Right ventricle myocardium superior (tissue), 1 donor: ENCODE measurements at regions not wholly inside any gene's neighbourhood (a gene's known extent, or its start where the extent isn't known, plus 50 kb on each side); places are given as distances from the start of the nearest gene placed in this dataset.

Source experiments
- ATAC-seq: fragments of 200-7000 bp; cut with Tn5 transposase; one replicate; pipeline ENCODE4 v1.9.1; 2020; ENCODE audit warnings: mild to moderate bottlenecking; ENCODE audit not compliant: poor library complexity
- DNase-seq: peaks from one replicate; pipeline ENCODE4 v3.0.0-alpha.2; 2020
- intact Hi-C: fragments of 100-400 bp; cut with DNase I; formaldehyde crosslinking; loops from one replicate; pipeline ENCODE4 v1.11.2; 2022
- donor health status: DM: no; HTN: yes; CAD: no; lungs with severe emphysema.

DNA sequence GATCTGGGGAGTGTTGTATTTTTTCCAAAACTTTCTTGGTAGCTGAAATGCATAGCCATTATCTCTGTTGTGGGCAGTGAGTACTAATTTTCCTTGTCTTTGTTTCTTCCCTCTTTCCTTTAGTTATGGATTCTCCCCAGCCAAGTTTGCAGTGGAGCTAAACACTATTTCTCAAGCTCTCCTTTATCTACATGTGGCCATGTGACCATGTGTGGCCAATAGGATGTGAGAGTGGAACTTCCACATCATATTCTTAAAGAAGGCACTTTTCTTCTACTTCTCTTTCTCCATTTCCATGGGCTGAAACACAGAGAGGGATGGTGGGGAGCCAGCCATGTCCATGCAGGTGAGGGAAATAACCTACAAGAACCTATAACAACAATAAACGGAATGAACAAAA, 230.8 kb downstream of the CTH start:
- intact Hi-C loops = no loop called here
- ATAC-seq (no peak), DNase-seq (no peak)

DNA sequence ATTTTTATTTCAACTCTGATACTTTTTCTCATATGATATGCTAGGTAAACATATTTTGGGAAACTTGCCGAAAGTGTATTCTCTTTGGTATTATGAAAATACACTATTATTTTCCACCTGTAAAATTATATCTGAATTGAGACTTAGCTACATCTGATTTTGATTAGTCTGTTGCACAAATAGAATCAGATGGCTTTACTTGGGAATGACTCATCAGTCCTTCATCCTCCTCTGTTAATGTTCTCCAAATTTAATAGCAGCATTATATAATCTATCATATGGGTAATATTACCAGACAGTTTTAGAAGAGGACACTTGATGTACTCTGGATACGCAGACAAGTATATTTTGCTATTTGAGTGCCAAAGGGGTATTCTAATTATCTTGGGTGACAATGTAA, 245.3 kb downstream of the CTH start:
- intact Hi-C loops = no loop called here
- no peak for ATAC-seq
- DNase-seq = no peak

DNA sequence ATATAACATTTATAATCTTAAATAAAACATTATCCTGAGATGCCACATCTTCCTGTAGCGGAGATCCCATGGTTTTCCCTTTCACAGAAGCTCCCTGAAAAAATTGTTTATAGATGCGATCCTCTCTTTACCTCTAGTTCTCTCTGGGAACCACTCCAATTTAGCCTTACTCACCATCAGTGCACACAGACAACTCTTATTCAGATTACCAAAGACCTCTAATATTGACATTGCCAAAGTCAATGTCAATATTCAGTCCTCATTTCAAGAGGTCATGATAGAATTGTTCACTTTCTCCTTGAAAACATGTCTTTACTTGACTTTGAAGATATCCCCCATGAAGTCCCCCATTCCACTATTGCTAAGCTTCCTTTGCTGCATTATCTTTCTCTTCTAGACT, 248.8 kb downstream of the CTH start:
- DNase-seq (no peak), ATAC-seq (no peak)
- intact Hi-C loops = no loop called here

DNA sequence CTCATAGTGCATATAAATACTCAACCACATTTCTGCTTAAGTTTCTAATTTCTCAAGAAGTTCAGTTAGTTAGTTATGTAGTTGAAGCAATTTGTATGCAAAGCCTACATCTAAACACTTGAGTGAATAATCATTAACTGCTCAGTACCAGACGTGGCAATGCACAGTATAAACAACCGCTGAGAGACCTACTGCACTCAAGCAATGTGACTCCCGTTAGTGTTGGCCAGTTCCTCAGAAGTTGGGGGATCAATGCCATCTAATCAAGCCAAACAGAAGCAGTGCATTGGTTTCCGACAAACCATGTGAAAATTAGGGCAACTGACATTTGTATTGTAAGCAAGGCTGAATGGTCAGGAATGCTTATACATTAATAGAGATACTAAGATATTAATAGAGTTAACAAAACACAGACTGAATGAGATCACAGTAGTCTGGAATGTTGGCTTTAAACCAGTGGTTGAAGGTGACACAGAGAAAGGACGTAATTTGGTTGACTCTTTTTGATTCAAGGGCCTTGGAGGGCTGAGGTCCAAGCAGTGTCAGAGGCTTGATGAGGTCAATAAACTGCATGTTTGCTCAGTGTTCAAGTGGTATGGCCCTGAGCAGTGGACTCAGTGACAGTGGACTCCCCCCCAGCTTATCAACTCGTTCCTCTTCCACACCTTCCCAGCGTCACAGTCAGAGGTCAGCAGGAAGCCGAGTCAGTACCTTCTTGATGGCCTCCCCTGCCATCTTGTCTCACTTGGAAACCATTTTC, 255.5 kb downstream of the CTH start:
- ATAC-seq = peak; percentile 34
- no peak for DNase-seq
- intact Hi-C loops = no loop called here

DNA sequence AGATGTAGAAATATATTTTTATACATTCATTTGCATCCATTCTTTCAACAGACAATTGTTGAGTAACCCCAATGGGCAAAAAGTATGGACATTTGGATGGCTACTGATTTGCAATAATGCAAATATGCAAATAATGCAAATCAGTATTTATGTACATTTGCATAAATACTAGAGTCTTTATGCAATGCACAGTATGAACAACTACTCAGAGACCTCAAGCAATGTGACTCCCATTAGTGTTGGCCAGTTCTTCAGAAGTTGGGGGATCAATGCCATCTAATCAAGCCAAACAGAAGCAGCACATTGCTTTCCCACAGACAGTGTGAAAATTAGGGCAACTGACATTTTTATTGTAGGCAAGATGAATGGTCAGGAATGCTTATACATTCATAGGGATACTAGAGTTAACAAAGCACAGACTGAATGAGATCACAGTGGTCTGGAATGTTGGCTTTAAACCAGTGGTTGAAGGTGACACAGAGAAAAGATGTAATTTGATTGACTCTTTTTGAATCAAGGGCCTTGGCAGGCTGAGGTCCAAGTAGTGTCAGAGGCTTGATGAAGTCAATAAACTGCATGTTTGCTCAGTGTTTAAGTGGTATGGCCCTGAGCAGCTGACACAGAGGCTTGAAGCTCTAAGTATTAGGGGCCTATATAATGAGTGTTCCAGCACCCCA, 256.6 kb downstream of the CTH start:
- ATAC-seq (peak; percentile 16), DNase-seq (no peak)
- intact Hi-C loops = no loop called here

DNA sequence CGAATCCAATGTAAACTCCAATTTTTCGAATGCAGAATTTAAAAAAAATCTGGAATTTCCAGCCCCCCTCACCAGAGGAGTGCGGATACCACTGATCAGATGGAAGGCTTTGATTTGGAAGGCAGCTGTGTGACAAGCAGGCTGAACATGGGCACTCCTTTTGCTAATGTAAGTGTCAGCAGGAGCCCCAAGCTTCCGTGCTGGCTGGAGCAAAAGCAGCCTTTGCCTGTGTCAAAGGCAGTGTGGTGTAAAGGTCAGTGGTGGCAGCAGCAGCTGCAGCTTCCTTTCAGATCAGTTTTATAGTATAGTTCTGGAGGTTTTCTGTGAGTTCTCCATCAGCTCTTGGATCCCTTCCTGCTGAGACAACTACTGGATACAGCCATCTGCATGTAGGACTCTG, 259.9 kb downstream of the CTH start:
- no peak for DNase-seq
- intact Hi-C loops = no loop called here
- no peak for ATAC-seq

DNA sequence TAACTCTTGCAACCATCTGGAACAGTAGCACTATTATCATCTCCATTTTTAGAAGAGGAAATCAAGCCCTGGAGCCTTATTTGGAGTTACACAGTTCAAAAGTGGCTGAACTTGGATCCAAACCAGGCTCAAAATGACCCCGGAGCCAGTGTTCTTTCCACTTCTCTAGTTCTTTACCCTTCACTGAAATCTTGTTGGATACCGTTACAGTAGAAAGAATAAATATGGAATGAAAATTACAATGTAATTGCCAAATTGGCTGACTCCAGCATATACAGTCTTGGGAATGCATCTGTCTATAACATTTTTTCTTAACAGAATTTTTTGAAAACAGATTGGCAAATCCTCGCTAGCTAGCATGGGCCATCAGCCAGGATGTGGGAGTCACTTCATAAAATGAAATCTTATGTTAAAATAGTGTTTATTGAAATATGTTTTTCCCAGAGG, 261.4 kb downstream of the CTH start:
- DNase-seq = no peak
- ATAC-seq = peak; percentile 34
- intact Hi-C loops = no loop called here

DNA sequence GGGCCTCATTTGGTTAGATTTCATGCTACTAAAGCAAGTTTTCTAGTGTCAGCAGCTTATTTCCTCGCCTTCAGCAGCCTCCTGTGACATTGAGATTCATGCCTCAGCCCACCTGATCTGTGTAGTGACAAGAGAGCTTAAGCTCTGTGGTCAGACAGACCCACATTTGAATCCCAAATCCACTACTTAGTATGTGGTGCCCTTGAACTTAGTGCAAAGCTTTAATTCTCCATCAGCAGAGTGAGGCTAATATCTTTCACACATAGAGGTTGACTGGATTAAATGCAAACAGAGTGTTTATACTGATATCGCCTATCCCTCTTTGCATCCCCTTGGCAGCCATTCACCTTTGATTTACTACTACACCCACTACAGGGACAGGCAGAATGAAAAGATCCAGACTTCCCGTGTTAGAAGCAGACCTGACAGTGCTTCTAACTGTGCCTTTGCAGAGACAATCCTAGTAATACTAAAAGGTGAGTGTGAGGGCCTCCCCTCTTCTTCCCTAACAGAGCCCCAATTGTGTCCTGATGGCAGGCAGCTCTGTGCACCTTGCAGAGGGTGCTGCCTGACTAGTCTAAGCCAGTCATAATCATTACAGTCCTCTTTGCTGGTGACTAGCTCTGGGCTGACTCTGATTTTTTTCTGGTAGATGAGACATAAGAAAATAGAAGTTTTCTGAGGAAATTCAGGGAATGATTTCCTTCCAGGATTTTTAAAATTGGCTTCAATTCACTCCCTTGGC, 264.0 kb downstream of the CTH start:
- intact Hi-C loops = no loop called here
- DNase-seq (no peak), ATAC-seq (no peak)

DNA sequence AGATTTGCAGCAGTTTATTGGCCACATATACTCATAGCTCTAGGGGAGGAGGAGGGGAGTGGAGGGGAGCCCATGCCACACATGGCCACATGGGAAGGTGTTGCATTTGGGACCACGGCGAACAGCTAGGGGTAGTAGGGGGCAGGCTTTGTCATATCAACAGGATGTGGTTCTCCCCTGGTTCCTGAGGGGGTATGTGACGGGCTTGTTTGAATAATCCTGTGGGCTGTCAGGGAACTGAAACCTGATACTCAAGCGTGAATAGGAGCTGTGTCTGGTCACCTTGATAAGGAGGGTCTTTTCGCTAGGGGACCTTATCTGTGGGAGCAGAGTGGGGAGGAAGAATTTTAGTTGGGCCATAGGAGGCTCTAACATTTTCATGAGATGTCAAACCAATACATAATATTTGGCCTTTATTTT, 264.7 kb downstream of the CTH start:
- DNase-seq (no peak), ATAC-seq (no peak)
- intact Hi-C loops = no loop called here

DNA sequence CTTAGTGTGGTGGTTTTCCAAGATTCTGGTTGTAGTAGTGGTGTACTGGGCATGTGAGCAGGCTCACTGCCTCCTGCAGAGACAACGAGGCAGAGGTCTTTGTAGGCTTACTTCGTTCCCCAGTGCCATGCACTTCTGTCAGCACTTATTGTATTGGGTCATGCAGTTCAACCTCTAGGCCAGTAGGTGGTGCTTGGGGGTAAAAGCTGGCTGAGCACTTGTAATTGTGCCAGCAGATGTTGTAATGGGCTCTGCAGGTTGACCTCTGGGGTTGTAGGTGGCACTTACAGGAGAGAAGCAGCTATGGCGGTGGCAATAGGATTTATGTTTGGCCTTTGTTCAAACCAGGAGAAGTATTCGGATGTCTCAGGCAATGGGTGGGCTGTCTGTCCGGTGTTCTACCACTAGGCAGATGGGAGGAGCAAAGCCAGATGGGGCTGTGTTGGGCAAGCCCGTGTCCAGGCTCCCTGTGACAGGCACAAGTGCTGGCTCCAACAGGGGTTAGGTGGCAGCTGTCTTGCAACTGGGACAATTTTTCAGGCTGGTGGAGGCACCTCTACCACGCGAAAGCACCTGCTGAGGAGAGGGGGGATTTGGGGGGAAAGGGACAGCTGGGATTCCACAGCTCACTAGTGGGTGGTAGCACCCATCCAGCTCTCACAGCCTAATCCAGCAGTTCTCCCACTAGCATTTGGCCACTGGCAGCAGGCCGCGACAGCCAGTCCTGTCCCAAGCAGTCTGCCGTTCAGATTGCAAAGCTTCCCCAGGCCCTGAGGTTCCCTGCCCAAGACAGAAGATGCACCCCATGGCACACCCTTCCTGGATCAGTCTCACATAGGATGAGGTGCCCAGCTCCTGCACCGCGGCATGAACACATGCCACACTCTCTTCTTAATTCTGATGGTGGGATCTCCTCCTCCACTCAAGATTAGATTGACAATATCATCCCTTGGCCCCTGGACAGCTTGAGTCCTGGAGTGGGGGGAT, 274.5 kb downstream of the CTH start:
- intact Hi-C loops = loop anchor here (5.0 to 10.0 kb wide), 2 partner anchors 209 to 362 kb away; partner anchors contain the start of gene PTGER3
- ATAC-seq = peak; percentile 93
- no peak for DNase-seq

DNA sequence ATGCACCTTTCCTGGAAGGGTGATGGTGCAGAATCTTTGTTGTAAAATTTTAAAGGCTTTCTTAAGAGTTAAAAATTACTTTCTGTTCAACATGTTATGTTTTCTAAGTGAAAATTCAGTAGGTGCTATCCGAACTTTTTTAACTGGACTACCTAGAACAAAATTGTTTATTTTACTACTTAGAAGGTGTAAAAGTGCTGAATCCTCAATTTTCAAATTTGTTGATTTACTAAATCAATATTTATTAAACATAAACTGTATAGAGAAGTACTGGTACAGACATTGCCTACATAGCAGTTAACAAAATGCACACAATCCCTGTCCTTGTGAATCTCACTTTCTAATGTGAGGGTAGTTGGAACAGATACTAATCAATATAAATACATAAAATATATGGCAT, 277.5 kb downstream of the CTH start:
- intact Hi-C loops = loop anchor here (5.0 to 10.0 kb wide), 2 partner anchors 206 to 359 kb away; partner anchors contain the start of gene PTGER3
- ATAC-seq (no peak), DNase-seq (no peak)

DNA sequence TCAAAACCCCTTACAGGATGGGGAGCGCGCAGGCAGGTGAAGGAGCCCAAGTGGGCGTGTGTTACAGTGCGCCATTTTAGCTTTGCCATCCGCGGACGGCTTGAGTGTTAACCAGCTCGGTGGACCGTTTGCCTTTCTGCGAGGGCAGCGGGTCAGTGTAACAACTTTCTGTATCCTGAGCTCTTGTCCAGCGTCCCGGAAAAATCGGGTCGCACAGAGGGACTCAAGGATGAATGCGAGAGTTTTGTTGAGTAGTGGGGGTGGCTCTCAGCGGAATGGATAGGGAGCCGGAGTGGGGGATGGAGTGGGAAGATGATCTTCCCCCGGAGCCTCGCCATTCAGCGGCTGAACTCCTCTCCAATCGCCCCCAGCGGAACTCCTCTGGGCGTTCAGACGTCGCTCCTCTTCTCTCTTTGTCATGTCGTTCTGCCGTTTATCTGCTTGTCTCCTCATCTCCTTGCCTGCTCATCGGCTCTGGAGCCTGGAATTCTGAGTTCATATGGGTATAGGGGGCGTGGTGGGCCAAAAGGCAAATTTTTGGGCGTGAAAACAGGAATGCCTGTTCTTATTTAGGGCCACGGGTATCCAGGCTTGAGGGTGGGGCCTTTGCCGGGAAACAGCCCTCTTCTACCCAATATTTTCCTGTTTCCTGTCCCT, 295.4 kb downstream of the CTH start:
- DNase-seq (no peak), ATAC-seq (peak; percentile 43)
- intact Hi-C loops = no loop called here

DNA sequence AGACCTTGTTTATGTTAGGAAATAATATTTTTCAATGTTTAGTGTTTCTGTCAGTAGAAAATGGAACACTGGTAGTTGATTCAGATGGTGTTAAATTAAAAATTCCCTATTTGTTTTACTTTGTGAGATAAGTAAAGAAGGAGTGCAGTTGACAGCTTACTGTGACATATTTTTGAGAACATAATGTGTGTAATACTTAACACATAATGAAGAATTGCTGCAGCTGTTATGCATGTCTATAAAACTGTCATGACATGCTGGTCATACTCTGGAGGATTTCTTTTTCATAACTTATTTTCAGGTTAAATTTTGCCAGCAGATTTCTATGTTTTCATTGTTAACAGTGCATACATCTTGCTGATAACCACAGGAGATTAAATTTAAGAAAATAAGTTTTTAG, 296.1 kb downstream of the CTH start:
- intact Hi-C loops = no loop called here
- ATAC-seq (no peak), DNase-seq (no peak)

DNA sequence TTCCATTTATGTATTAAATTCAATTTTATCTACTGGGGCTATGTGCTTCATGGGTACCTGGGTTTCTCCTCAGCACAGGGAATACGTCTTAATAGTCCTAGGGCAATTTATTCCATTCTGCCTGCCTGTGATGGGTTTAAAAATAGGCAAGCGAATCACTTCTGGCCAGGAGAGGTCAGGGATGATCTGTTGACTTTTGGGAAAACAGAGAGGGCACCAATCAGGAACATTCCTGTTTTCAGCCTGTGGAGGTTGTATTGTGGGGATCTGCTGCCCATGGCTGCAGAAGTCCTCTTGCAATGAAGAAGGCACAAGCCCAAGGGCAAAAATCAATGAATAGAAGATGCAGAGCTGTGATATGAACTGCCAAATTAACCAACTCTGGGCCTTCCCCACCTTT, 303.1 kb downstream of the CTH start:
- ATAC-seq (no peak), DNase-seq (no peak)
- intact Hi-C loops = no loop called here

DNA sequence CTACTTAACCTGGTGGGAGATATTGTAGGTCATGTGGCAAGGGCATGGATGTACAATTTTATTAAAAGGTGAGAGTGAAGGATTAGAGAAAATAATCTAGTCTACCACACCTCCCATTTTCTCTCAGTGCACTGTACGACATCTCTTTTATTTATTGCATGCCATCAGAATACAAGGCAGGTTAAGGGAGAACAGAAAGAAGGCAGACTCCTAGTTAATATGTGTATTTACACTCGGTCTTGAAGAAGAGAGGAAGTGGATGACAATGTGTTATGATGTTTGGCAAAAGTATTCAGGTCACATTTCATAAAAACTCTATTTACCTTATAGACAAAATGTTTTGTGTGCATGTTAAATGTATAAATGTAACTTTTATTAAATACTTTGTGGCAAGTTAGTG, 306.1 kb downstream of the CTH start:
- ATAC-seq (no peak), DNase-seq (no peak)
- intact Hi-C loops = no loop called here

DNA sequence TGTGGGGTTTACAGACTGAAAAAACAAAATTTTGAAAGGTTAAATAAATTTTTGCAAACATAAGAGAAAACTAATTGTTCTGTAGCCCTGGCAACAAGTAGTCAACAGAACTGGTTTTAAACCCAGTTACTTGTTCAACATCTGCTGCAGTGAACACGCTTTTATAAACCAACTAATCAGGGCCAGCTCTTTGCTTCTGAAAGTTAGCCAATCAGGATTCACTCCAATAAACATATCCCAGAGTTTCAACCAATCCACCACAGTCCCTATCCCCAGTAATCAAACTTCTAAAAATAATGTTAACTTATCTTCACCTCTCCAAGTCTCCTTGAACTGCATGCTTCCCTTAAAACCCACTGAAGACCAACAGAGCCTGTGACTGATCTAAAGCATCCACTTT, 306.6 kb downstream of the CTH start:
- intact Hi-C loops = no loop called here
- ATAC-seq (no peak), DNase-seq (no peak)

DNA sequence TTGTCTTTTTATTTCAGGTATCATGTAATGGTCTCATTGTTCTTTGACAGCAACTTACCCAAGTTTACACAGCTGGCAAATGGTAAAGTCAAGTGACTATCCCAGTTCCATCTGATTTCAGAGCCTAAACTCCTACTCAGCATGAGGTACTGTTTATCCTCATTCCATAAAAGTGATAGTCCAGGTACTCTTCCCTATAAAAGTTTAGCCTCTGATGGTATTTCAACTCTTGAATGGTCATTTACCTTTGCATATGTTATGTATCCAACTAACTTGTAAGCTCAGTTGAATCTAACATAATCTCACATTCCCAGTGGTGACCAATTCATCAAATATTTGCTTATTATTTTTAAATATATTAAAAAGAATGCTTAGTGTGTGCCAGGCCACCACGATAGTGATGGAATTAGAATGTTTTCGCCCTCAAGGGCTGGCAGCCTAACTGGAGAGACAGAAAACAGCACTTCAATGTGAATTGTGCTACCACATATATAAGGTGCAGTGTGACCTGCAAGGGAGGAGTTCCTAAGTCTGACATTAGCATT, 307.1 kb downstream of the CTH start:
- DNase-seq (no peak), ATAC-seq (no peak)
- intact Hi-C loops = no loop called here

DNA sequence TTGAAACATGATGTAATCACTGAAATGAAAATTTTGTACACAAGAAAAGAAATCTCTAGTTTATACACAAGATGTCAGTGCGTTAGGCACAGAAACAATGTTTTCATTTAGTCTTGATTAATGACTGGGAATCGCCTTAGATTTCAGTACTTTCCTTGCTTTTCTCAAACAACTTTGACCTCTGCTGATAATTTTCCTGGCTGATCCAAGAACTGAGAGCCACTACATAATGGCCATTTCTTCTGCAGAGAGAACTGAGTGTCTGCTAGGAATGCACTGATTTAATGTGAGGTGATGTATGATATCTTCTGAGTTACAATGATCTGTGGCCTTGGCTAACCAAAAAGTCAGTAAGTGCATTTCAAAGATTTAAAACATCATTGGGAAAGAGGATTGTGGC, 308.1 kb downstream of the CTH start:
- peak; percentile 18 for ATAC-seq
- DNase-seq = no peak

More for the DNA sequence above, 308.1 kb downstream of the CTH start:
- intact Hi-C loops = no loop called here
